ENCODE measurements at regions not wholly inside any gene's neighbourhood (a gene's known extent, or its start where the extent isn't known, plus 50 kb on each side); places are given as distances from the start of the nearest gene placed in this dataset.

GRCh38 chr3:181173227-181173626 lies 183.7 kb upstream of the DNAJC19 start:
- Histone ChIP-seq H3K79me2 (replicated peaks; ENCODE audit: insufficient read depth, low read length) (peaks cover 24% of the 10 kb centered on the region), H3K9ac (ENCODE audit: low read length) (no peak overlapping the region)
- TF ChIP-seq EP300 (conservative IDR thresholded peaks at IDR 0.05; ENCODE audit: poor library complexity, severe bottlenecking), result peak; percentile 91
- TF ChIP-seq POLR2AphosphoS5 (IDR thresholded peaks at IDR 0.05), result peak; percentile 59
- no peak for TF ChIP-seq MXI1 (conservative IDR thresholded peaks at IDR 0.05; ENCODE audit: poor library complexity, severe bottlenecking)
- TF ChIP-seq EZH2 (IDR thresholded peaks at IDR 0.05; ENCODE audit: borderline replicate concordance, insufficient read depth, low read length, poor library complexity, severe bottlenecking), result no peak

GRCh38 chr3:181134873-181135272 lies 145.3 kb upstream of the DNAJC19 start:
- Histone ChIP-seq H4K20me1 (ENCODE audit: insufficient read depth) (no peaks in the 10 kb centered on the region), H2AFZ (ENCODE audit: low read depth, low read length) (no peak overlapping the region), H3K9me2 (ENCODE audit: insufficient read depth, low read length) (no peaks in the 10 kb centered on the region), H3K9ac (ENCODE audit: low read length) (no peak overlapping the region), H3F3A (ENCODE audit: insufficient read depth, low read length, poor library complexity, severe bottlenecking) (no peaks in the 10 kb centered on the region), H3K36me3 (ENCODE audit: insufficient read depth, low read length) (no peaks in the 10 kb centered on the region), H3K79me2 (replicated peaks; ENCODE audit: insufficient read depth, low read length) (no peaks in the 10 kb centered on the region), H3K9me3 (ENCODE audit: low read length) (no peaks in the 10 kb centered on the region), H3K27me3 (ENCODE audit: insufficient read depth, low read depth, low read length) (no peaks in the 10 kb centered on the region), H3K27ac (ENCODE audit: low read length) (no peak overlapping the region), H3K4me3 (ENCODE audit: low read length) (no peak overlapping the region), H3K4me2 (ENCODE audit: low read length) (no peak overlapping the region)
- TF ChIP-seq, protein P1, sequence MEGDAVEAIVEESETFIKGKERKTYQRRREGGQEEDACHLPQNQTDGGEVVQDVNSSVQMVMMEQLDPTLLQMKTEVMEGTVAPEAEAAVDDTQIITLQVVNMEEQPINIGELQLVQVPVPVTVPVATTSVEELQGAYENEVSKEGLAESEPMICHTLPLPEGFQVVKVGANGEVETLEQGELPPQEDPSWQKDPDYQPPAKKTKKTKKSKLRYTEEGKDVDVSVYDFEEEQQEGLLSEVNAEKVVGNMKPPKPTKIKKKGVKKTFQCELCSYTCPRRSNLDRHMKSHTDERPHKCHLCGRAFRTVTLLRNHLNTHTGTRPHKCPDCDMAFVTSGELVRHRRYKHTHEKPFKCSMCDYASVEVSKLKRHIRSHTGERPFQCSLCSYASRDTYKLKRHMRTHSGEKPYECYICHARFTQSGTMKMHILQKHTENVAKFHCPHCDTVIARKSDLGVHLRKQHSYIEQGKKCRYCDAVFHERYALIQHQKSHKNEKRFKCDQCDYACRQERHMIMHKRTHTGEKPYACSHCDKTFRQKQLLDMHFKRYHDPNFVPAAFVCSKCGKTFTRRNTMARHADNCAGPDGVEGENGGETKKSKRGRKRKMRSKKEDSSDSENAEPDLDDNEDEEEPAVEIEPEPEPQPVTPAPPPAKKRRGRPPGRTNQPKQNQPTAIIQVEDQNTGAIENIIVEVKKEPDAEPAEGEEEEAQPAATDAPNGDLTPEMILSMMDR (IDR thresholded peaks at IDR 0.05; ENCODE audit: poor library complexity, severe bottlenecking), result no peak
- TF ChIP-seq RAD21 (conservative IDR thresholded peaks at IDR 0.05) (no peak), POLR2AphosphoS5 (IDR thresholded peaks at IDR 0.05) (no peak), EZH2 (IDR thresholded peaks at IDR 0.05; ENCODE audit: borderline replicate concordance, insufficient read depth, low read length, poor library complexity, severe bottlenecking) (no peak), SMC3 (conservative IDR thresholded peaks at IDR 0.05; ENCODE audit: poor library complexity) (no peak), MXI1 (conservative IDR thresholded peaks at IDR 0.05; ENCODE audit: poor library complexity, severe bottlenecking) (no peak), EP300 (conservative IDR thresholded peaks at IDR 0.05; ENCODE audit: poor library complexity, severe bottlenecking) (no peak), TAF1 (IDR thresholded peaks at IDR 0.05; ENCODE audit: low read depth) (no peak), REST (IDR thresholded peaks at IDR 0.05; ENCODE audit: borderline replicate concordance) (no peak)

More at GRCh38 chr3:181173227-181173626, 183.7 kb upstream of the DNAJC19 start:
- Histone ChIP-seq H2AFZ (ENCODE audit: low read depth, low read length) (no peak overlapping the region), H3K4me2 (ENCODE audit: low read length) (no peak overlapping the region), H3K36me3 (ENCODE audit: insufficient read depth, low read length) (no peaks in the 10 kb centered on the region), H3K9me2 (ENCODE audit: insufficient read depth, low read length) (no peaks in the 10 kb centered on the region), H3K27ac (ENCODE audit: low read length) (peak overlapping the region; percentile 59), H4K20me1 (ENCODE audit: insufficient read depth) (no peaks in the 10 kb centered on the region), H3K9me3 (ENCODE audit: low read length) (no peaks in the 10 kb centered on the region), H3F3A (ENCODE audit: insufficient read depth, low read length, poor library complexity, severe bottlenecking) (peaks cover 7% of the 10 kb centered on the region), H3K27me3 (ENCODE audit: insufficient read depth, low read depth, low read length) (no peaks in the 10 kb centered on the region), H3K4me3 (ENCODE audit: low read length) (no peak overlapping the region)

All from neural cell (in vitro differentiated cells).